ENCODE measurements at regions not wholly inside any gene's neighbourhood (a gene's known extent, or its start where the extent isn't known, plus 50 kb on each side); places are given as distances from the start of the nearest gene placed in this dataset.

GRCh38 chr20:7257099-7257498 is 489.6 kb downstream of the BMP2 start:
- DNase-seq (no peak), FAIRE-seq (no peak)
- no peak for TF ChIP-seq CTCF (IDR thresholded peaks at IDR 0.05; ENCODE audit: borderline replicate concordance, extremely low read depth, insufficient read depth)
- peak overlapping the region in 1 of 3 donors; percentile 42 for H3K4me3 ChIP-seq (ENCODE audit: low read length in 3 of 3)
- no peaks in the 10 kb centered on the region for H3K36me3 ChIP-seq (ENCODE audit: control insufficient read depth in 2 of 3, insufficient read depth in 3 of 3, low read length in 3 of 3)
- no peak overlapping the region for H3K9ac ChIP-seq (ENCODE audit: low read length in 3 of 3)
- no peak overlapping the region for H3K27ac ChIP-seq (ENCODE audit: low read depth in 2 of 2, low read length in 2 of 2)
- H3K27me3 ChIP-seq (ENCODE audit: control insufficient read depth, insufficient read depth, low read length), result no peaks in the 10 kb centered on the region
- H3K9me3 ChIP-seq (ENCODE audit: control insufficient read depth in 2 of 3, insufficient read depth in 1 of 3, low read length in 3 of 3), result no peaks in the 10 kb centered on the region
- H3K4me1 ChIP-seq (ENCODE audit: control insufficient read depth in 2 of 3, insufficient read depth in 2 of 3, low read depth in 1 of 3, low read length in 3 of 3), result no peaks in the 10 kb centered on the region
- intact Hi-C loops (cut with DNase I), result no loop called here

DNA sequence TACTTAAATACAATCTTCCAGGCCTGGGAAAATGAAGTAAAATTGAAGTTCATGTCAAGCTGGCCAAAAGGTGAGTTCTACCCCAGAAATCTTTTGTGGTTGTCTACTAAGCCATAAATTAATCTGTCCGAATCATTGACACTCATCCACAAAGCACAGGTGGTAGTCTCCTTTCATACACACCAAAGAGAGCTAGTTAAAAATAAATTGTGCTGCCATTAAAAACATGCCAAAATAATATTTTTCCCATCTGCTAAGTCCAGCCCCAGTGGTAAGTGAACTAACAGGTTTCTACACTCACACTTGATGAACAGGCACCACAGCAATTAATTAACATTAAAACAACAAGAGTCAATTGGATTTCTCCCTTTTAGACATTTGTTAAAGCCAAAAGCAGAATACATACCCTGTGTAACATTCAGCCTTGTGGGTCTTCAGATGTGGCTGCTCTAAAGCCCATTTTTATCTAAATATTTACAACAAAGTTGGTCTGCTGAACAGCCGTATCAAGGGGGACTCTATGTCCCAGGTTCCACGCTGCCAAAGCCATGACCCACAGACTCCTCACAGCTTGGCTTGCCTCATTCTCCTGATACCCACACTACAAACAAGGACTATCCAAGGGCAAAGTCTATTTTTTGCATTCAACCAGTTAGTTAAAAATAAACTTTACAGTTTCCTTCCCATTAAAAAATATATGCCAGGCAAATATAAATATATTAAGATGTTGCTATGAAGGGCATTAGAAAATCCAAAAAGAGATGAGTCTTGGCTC is 490.4 kb downstream of the BMP2 start:
- peak overlapping the region in 1 of 2 donors; percentile 34 for H3K27ac ChIP-seq (ENCODE audit: low read depth in 2 of 2, low read length in 2 of 2)
- H3K9ac ChIP-seq (ENCODE audit: low read length in 3 of 3), result no peak overlapping the region
- DNase-seq (peak in 1 of 5 donors; percentile 11), FAIRE-seq (no peak)
- no peaks in the 10 kb centered on the region for H3K36me3 ChIP-seq (ENCODE audit: control insufficient read depth in 2 of 3, insufficient read depth in 3 of 3, low read length in 3 of 3)
- H3K9me3 ChIP-seq (ENCODE audit: control insufficient read depth in 2 of 3, insufficient read depth in 1 of 3, low read length in 3 of 3), result no peaks in the 10 kb centered on the region
- H3K4me1 ChIP-seq (ENCODE audit: control insufficient read depth in 2 of 3, insufficient read depth in 2 of 3, low read depth in 1 of 3, low read length in 3 of 3), result no peaks in the 10 kb centered on the region
- H3K27me3 ChIP-seq (ENCODE audit: control insufficient read depth, insufficient read depth, low read length), result no peaks in the 10 kb centered on the region
- intact Hi-C loops (cut with DNase I), result no loop called here
- no peak for TF ChIP-seq CTCF (IDR thresholded peaks at IDR 0.05; ENCODE audit: borderline replicate concordance, extremely low read depth, insufficient read depth)
- H3K4me3 ChIP-seq (ENCODE audit: low read length in 3 of 3), result peak overlapping the region in 2 of 3 donors; percentile 22 to 42

GRCh38 chr20:7262803-7263202 is 495.3 kb downstream of the BMP2 start:
- no peak for TF ChIP-seq CTCF (IDR thresholded peaks at IDR 0.05; ENCODE audit: borderline replicate concordance, extremely low read depth, insufficient read depth)
- Histone ChIP-seq H3K27ac (ENCODE audit: low read depth in 2 of 2, low read length in 2 of 2) (no peak overlapping the region), H3K27me3 (ENCODE audit: control insufficient read depth, insufficient read depth, low read length) (no peaks in the 10 kb centered on the region), H3K9me3 (ENCODE audit: control insufficient read depth in 2 of 3, insufficient read depth in 1 of 3, low read length in 3 of 3) (no peaks in the 10 kb centered on the region), H3K9ac (ENCODE audit: low read length in 3 of 3) (no peak overlapping the region), H3K4me1 (ENCODE audit: control insufficient read depth in 2 of 3, insufficient read depth in 2 of 3, low read depth in 1 of 3, low read length in 3 of 3) (no peaks in the 10 kb centered on the region), H3K36me3 (ENCODE audit: control insufficient read depth in 2 of 3, insufficient read depth in 3 of 3, low read length in 3 of 3) (no peaks in the 10 kb centered on the region), H3K4me3 (ENCODE audit: low read length in 3 of 3) (no peak overlapping the region)
- DNase-seq, result no peak
- FAIRE-seq, result no peak
- intact Hi-C loops (cut with DNase I), result no loop called here
